AG04449 (cell line): ENCODE measurements at regions not wholly inside any gene's neighbourhood (a gene's known extent, or its start where the extent isn't known, plus 50 kb on each side); places are given as distances from the start of the nearest gene placed in this dataset.

Source experiments
- CTCF ChIA-PET: fragments of 350-600 bp; formaldehyde crosslinking; extraction: SDS; loops from one replicate; lab custom pipeline; 2021; ENCODE audit warnings: antibody characterized with exemption; lab: Yijun Ruan, JAX
- POLR2A ChIA-PET: fragments of 400-600, 350-600 bp; formaldehyde crosslinking; extraction: SDS; loops from one replicate; lab custom pipeline; 2020; ENCODE audit warnings: antibody characterized with exemption, inconsistent platforms; lab: Yijun Ruan, JAX
- DNase-seq: peaks from one replicate; pipeline ENCODE4 v3.0.0-alpha.2; 2010; ENCODE audit warnings: low read depth, low spot score
- H3K4me3 ChIP-seq: 2 replicates; pipeline ENCODE4 v1.5.1; 2011; ENCODE audit warnings: low read depth, mild to moderate bottlenecking, control low read depth, low read length
- TF ChIP-seq, protein P1 (sequence below): IDR thresholded peaks from one replicate; pipeline ENCODE4 v1.5.1; 2011; ENCODE audit warnings: mild to moderate bottlenecking, moderate library complexity, low read length, control low read depth, inconsistent platforms; ENCODE audit not compliant: insufficient read depth; ENCODE audit errors: missing control alignments

DNA sequence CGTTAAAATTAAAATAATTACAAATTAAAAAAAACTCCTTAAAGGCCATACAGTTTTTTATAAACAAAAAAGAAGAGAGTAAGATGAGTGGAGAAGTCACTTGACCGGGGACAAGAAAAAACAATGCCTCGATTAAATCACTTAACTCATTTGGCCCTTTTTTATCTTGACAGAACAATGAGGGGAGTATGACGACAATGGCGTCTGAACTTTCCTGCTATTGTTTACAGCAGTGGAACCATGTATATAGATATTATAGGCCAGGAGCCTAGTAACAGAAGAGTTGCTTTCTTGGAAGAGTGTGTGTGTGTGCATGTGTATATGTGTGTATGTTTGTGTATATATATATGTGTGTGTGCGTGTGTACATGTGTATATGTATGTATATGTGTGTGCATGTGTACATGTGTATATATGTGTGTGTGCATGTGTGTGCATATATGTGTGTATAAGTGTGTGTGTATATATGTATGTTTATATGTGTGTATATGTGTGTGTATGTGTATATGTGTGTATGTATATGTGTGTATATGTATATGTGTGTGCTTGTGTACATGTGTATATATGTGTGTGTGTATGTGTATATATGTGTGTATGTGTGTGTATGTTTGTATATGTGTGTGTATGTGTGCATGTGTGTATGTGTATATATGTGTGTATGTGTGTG is 153.4 kb upstream of the FAT1 start:
- no peak overlapping the region for H3K4me3 ChIP-seq
- TF ChIP-seq, protein P1, sequence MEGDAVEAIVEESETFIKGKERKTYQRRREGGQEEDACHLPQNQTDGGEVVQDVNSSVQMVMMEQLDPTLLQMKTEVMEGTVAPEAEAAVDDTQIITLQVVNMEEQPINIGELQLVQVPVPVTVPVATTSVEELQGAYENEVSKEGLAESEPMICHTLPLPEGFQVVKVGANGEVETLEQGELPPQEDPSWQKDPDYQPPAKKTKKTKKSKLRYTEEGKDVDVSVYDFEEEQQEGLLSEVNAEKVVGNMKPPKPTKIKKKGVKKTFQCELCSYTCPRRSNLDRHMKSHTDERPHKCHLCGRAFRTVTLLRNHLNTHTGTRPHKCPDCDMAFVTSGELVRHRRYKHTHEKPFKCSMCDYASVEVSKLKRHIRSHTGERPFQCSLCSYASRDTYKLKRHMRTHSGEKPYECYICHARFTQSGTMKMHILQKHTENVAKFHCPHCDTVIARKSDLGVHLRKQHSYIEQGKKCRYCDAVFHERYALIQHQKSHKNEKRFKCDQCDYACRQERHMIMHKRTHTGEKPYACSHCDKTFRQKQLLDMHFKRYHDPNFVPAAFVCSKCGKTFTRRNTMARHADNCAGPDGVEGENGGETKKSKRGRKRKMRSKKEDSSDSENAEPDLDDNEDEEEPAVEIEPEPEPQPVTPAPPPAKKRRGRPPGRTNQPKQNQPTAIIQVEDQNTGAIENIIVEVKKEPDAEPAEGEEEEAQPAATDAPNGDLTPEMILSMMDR, result no peak
- ChIA-PET CTCF (no interaction called here), POLR2A (no interaction called here)
- no peak for DNase-seq

- ChIA-PET POLR2A (no interaction called here), CTCF (interaction anchor here (1.3 kb wide), 1 partner anchor 151 kb away, joined by 3 read pairs; no protein-coding TSS in a partner anchor)
- TF ChIP-seq, protein P1, result no peak
- H3K4me3 ChIP-seq, result no peak overlapping the region
- DNase-seq, result no peak
Observed at GRCh38 chr4:186878203-186878776, 154.6 kb upstream of the FAT1 start.

GRCh38 chr4:186881521-186882220 is 158.0 kb upstream of the FAT1 start:
- TF ChIP-seq, protein P1, result no peak
- DNase-seq, result peak; percentile 57
- POLR2A ChIA-PET, result interaction anchor here (0.8 to 0.9 kb wide), 2 partner anchors 10 to 23 kb away, joined by 3 to 5 read pairs; no protein-coding TSS in a partner anchor
- CTCF ChIA-PET, result interaction anchor here (0.6 kb wide), 1 partner anchor 11 kb away, joined by 4 read pairs; no protein-coding TSS in a partner anchor
- no peak overlapping the region for H3K4me3 ChIP-seq

DNA sequence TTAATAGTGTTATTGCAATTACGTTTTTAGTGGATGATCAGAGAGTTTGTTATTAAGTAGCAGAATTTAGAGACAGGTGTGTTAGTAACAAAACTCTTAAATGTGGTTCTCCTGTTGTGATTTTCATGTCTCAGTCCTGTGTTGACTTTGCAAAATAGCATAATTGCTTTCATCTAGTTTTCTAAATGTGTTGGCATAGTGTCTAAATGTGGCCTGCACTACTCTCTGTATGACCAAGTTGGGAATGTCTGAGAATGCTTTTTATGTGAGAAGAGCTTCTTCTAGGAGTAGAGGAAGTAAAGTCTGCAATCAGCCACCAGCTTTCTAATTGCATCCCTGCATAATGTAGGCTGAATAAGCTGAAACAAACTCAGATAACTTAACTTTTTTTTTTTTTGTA is 158.6 kb upstream of the FAT1 start:
- ChIA-PET POLR2A (interaction anchor here (0.6 kb wide), 1 partner anchor 207 kb away, joined by 3 read pairs; no protein-coding TSS in a partner anchor), CTCF (interaction anchor here (0.6 kb wide), 1 partner anchor 12 kb away, joined by 4 read pairs; no protein-coding TSS in a partner anchor)
- no peak overlapping the region for H3K4me3 ChIP-seq
- no peak for DNase-seq
- TF ChIP-seq, protein P1, result no peak

- ChIA-PET CTCF (interaction anchor here (1.6 kb wide), 1 partner anchor 159 kb away, joined by 4 read pairs; no protein-coding TSS in a partner anchor), POLR2A (interaction anchor here (0.6 kb wide), 1 partner anchor 40 kb away, joined by 3 read pairs; no protein-coding TSS in a partner anchor)
- TF ChIP-seq, protein P1, result no peak
- no peak overlapping the region for H3K4me3 ChIP-seq
- DNase-seq, result no peak
Observed at GRCh38 chr4:186885289-186885688, 161.6 kb upstream of the FAT1 start.
